Osteocyte (in vitro differentiated cells): ENCODE measurements at regions not wholly inside any gene's neighbourhood (a gene's known extent, or its start where the extent isn't known, plus 50 kb on each side); places are given as distances from the start of the nearest gene placed in this dataset.

ENCODE experiments used
- DNase-seq: peaks from one replicate; pipeline ENCODE4 v3.0.0; 2021; ENCODE audit warnings: mixed read lengths; ENCODE audit not compliant: unreplicated experiment; ENCODE audit errors: extremely low spot score
- H3K27ac Mint-ChIP-seq: one replicate; pipeline ENCODE4 v1.8.0; 2021; ENCODE audit warnings: mild to moderate bottlenecking, mixed read lengths; ENCODE audit not compliant: unreplicated experiment
- H3K27me3 Mint-ChIP-seq: one replicate; pipeline ENCODE4 v1.8.0; 2021; ENCODE audit warnings: mixed read lengths; ENCODE audit not compliant: unreplicated experiment
- H3K36me3 Mint-ChIP-seq: one replicate; pipeline ENCODE4 v1.8.0; 2021; ENCODE audit warnings: mixed read lengths; ENCODE audit not compliant: unreplicated experiment
- H3K4me1 Mint-ChIP-seq: one replicate; pipeline ENCODE4 v1.8.0; 2021; ENCODE audit warnings: mixed read lengths; ENCODE audit not compliant: unreplicated experiment
- H3K4me3 Mint-ChIP-seq: one replicate; pipeline ENCODE4 v1.8.0; 2021; ENCODE audit warnings: mild to moderate bottlenecking, moderate library complexity, mixed read lengths; ENCODE audit not compliant: unreplicated experiment
- H3K9me3 Mint-ChIP-seq: one replicate; pipeline ENCODE4 v1.8.0; 2021; ENCODE audit warnings: mixed read lengths; ENCODE audit not compliant: unreplicated experiment
- CTCF ChIP-seq: fragments of 200-600 bp; sonication (generic); IDR thresholded peaks from 2 replicates; pipeline ENCODE4 v1.5.0; 2021; ENCODE audit warnings: antibody characterized with exemption, mild to moderate bottlenecking, moderate library complexity

DNA sequence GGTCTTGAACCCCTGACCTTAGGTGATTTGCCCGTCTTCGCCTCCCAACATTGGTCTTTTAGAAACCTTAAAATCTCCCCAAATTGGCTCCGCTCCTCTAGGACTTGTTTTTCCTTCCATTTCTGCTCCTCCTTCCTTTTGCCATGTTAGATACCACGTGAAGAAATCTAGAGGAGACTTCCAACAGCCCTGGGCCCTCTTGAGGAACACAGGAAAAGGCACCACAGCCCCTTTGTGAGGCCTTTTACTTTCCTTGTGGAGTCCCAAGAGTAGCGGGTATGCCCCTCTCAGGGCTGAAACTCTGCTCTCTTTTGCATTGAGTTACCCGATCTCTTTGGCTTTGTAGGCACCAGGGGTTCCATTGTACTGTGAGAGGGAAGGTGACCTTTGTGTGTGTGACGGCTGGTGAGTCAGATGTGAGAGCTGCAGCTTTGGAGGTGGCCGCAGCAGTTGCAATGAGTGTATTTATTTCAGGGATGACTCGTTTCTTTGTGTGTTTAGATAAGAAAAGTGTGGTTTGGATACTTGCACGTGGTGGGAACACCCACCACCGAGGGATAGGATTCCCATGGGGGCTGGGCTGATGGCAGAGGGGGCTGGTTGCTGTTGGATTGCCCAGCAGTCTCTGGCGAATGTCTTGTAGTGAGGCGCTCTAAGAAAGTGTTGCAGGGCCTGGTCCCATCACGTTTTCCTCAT is 218.4 kb upstream of the HS6ST1 start:
- H3K27me3 Mint-ChIP-seq, result no peaks in the 10 kb centered on the region
- no peaks in the 10 kb centered on the region for H3K36me3 Mint-ChIP-seq
- no peak overlapping the region for H3K4me3 Mint-ChIP-seq
- no peak for TF ChIP-seq CTCF
- peak overlapping the region; percentile 81 for H3K27ac Mint-ChIP-seq
- H3K4me1 Mint-ChIP-seq, result peaks cover 27% of the 10 kb centered on the region
- no peak for DNase-seq
- H3K9me3 Mint-ChIP-seq, result no peaks in the 10 kb centered on the region

DNA sequence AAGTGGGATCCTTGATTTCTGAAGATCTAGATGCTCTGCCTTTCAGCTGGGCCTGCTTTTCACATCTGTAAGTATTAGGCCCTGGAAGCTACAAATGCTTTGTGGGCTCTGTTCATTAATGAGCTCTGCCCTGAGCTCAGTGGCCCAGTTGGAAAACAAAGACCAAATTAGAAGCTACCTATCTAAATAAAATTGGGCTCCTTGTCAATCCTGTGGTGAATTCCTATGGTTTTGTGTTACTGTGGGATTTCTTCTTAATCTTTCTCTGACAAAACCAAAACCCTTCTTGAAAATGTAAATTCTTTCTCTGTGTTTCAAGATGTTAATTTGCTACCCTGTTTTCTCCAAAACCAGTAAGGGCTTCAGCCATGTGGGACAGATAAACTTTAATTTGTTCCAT is 219.0 kb upstream of the HS6ST1 start:
- H3K4me3 Mint-ChIP-seq, result no peak overlapping the region
- no peak for TF ChIP-seq CTCF
- H3K27ac Mint-ChIP-seq, result peak overlapping the region; percentile 81
- H3K27me3 Mint-ChIP-seq, result no peaks in the 10 kb centered on the region
- H3K36me3 Mint-ChIP-seq, result no peaks in the 10 kb centered on the region
- DNase-seq, result no peak
- peaks cover 3% of the 10 kb centered on the region for H3K9me3 Mint-ChIP-seq
- H3K4me1 Mint-ChIP-seq, result peaks cover 27% of the 10 kb centered on the region

GRCh38 chr2:128538396-128538795 is 219.7 kb upstream of the HS6ST1 start:
- Mint-ChIP-seq H3K27me3 (no peaks in the 10 kb centered on the region), H3K4me3 (no peak overlapping the region), H3K27ac (no peak overlapping the region), H3K36me3 (no peaks in the 10 kb centered on the region), H3K9me3 (peaks cover 5% of the 10 kb centered on the region), H3K4me1 (peaks cover 28% of the 10 kb centered on the region)
- TF ChIP-seq CTCF, result no peak
- DNase-seq, result no peak

- no peak for TF ChIP-seq CTCF
- H3K27ac Mint-ChIP-seq, result no peak overlapping the region
- H3K4me1 Mint-ChIP-seq, result peaks cover 34% of the 10 kb centered on the region
- no peaks in the 10 kb centered on the region for H3K27me3 Mint-ChIP-seq
- peaks cover 5% of the 10 kb centered on the region for H3K9me3 Mint-ChIP-seq
- H3K4me3 Mint-ChIP-seq, result no peak overlapping the region
- no peak for DNase-seq
- no peaks in the 10 kb centered on the region for H3K36me3 Mint-ChIP-seq
Measured at GRCh38 chr2:128540670-128541069, 222.0 kb upstream of the HS6ST1 start.

- H3K27ac Mint-ChIP-seq, result no peak overlapping the region
- no peak overlapping the region for H3K4me3 Mint-ChIP-seq
- no peaks in the 10 kb centered on the region for H3K36me3 Mint-ChIP-seq
- peaks cover 28% of the 10 kb centered on the region for H3K4me1 Mint-ChIP-seq
- TF ChIP-seq CTCF, result no peak
- DNase-seq, result no peak
- H3K9me3 Mint-ChIP-seq, result peaks cover 5% of the 10 kb centered on the region
- H3K27me3 Mint-ChIP-seq, result no peaks in the 10 kb centered on the region
Measured at GRCh38 chr2:128541448-128541847, 222.8 kb upstream of the HS6ST1 start.
